ENCODE measurements at regions not wholly inside any gene's neighbourhood (a gene's known extent, or its start where the extent isn't known, plus 50 kb on each side); places are given as distances from the start of the nearest gene placed in this dataset.

GRCh38 chr18:47526147-47526546 lies 274.7 kb upstream of the SKOR2 start:
- Histone ChIP-seq H3K9me3 (ENCODE audit: low read depth) (no peaks in the 10 kb centered on the region), H3K4me3 (no peak overlapping the region), H3K9me2 (replicated peaks; ENCODE audit: insufficient read depth) (no peaks in the 10 kb centered on the region), H3K4me2 (no peak overlapping the region), H4K20me1 (ENCODE audit: insufficient read depth, poor library complexity, severe bottlenecking) (no peaks in the 10 kb centered on the region), H3K27ac (no peak overlapping the region), H2AFZ (no peak overlapping the region), H3K36me3 (replicated peaks; ENCODE audit: insufficient read depth, low read depth) (no peaks in the 10 kb centered on the region), H3K27me3 (no peaks in the 10 kb centered on the region), H3K79me2 (no peaks in the 10 kb centered on the region), H3K4me1 (ENCODE audit: insufficient read depth) (no peaks in the 10 kb centered on the region)
- no peak for DNase-seq (ENCODE audit: low spot score)
- 93% methylated on average over 24 of the region's 24 CpGs for WGBS (ENCODE audit: low lambda C conversion rate, missing lambda C conversion rate)
- TF ChIP-seq EZH2phosphoT487 (IDR thresholded peaks at IDR 0.05; ENCODE audit: low read depth, severe bottlenecking, unreplicated experiment) (no peak), EZH2 (IDR thresholded peaks at IDR 0.05; ENCODE audit: borderline replicate concordance) (no peak), CTCF (IDR thresholded peaks at IDR 0.05; ENCODE audit: poor library complexity) (no peak)

- Histone ChIP-seq H3K9me2 (replicated peaks; ENCODE audit: insufficient read depth) (no peaks in the 10 kb centered on the region), H3K9me3 (ENCODE audit: low read depth) (no peaks in the 10 kb centered on the region), H3K36me3 (replicated peaks; ENCODE audit: insufficient read depth, low read depth) (no peaks in the 10 kb centered on the region), H2AFZ (no peak overlapping the region), H3K27me3 (no peaks in the 10 kb centered on the region), H3K27ac (no peak overlapping the region), H3K79me2 (no peaks in the 10 kb centered on the region), H3K4me1 (ENCODE audit: insufficient read depth) (no peaks in the 10 kb centered on the region), H3K4me3 (no peak overlapping the region), H4K20me1 (ENCODE audit: insufficient read depth, poor library complexity, severe bottlenecking) (no peaks in the 10 kb centered on the region), H3K4me2 (no peak overlapping the region)
- no peak for DNase-seq (ENCODE audit: low spot score)
- 96% methylated on average over 2 of the region's 2 CpGs for WGBS (ENCODE audit: low lambda C conversion rate, missing lambda C conversion rate)
- no peak for TF ChIP-seq CTCF (IDR thresholded peaks at IDR 0.05; ENCODE audit: poor library complexity)
- no peak for TF ChIP-seq EZH2 (IDR thresholded peaks at IDR 0.05; ENCODE audit: borderline replicate concordance)
- TF ChIP-seq EZH2phosphoT487 (IDR thresholded peaks at IDR 0.05; ENCODE audit: low read depth, severe bottlenecking, unreplicated experiment): no peak
Observed at GRCh38 chr18:47522359-47522758, 270.9 kb upstream of the SKOR2 start.

GRCh38 chr18:47520263-47520662 lies 268.8 kb upstream of the SKOR2 start:
- no peaks in the 10 kb centered on the region for H3K27me3 ChIP-seq
- no peak overlapping the region for H2AFZ ChIP-seq
- H3K27ac ChIP-seq: no peak overlapping the region
- H3K4me2 ChIP-seq: no peak overlapping the region
- H4K20me1 ChIP-seq (ENCODE audit: insufficient read depth, poor library complexity, severe bottlenecking): no peaks in the 10 kb centered on the region
- H3K4me3 ChIP-seq: no peak overlapping the region
- H3K36me3 ChIP-seq (replicated peaks; ENCODE audit: insufficient read depth, low read depth): no peaks in the 10 kb centered on the region
- no peaks in the 10 kb centered on the region for H3K4me1 ChIP-seq (ENCODE audit: insufficient read depth)
- no peaks in the 10 kb centered on the region for H3K9me3 ChIP-seq (ENCODE audit: low read depth)
- TF ChIP-seq EZH2 (IDR thresholded peaks at IDR 0.05; ENCODE audit: borderline replicate concordance) (no peak), CTCF (IDR thresholded peaks at IDR 0.05; ENCODE audit: poor library complexity) (no peak), EZH2phosphoT487 (IDR thresholded peaks at IDR 0.05; ENCODE audit: low read depth, severe bottlenecking, unreplicated experiment) (no peak)
- H3K79me2 ChIP-seq: no peaks in the 10 kb centered on the region
- 85% methylated on average over 9 of the region's 9 CpGs for WGBS (ENCODE audit: low lambda C conversion rate, missing lambda C conversion rate)
- no peaks in the 10 kb centered on the region for H3K9me2 ChIP-seq (replicated peaks; ENCODE audit: insufficient read depth)
- DNase-seq (ENCODE audit: low spot score): no peak

GRCh38 chr18:47519706-47520105 lies 268.2 kb upstream of the SKOR2 start:
- no peaks in the 10 kb centered on the region for H3K27me3 ChIP-seq
- H4K20me1 ChIP-seq (ENCODE audit: insufficient read depth, poor library complexity, severe bottlenecking): no peaks in the 10 kb centered on the region
- DNase-seq (ENCODE audit: low spot score): no peak
- no peaks in the 10 kb centered on the region for H3K4me1 ChIP-seq (ENCODE audit: insufficient read depth)
- H3K9me2 ChIP-seq (replicated peaks; ENCODE audit: insufficient read depth): no peaks in the 10 kb centered on the region
- TF ChIP-seq EZH2phosphoT487 (IDR thresholded peaks at IDR 0.05; ENCODE audit: low read depth, severe bottlenecking, unreplicated experiment): no peak
- no peak for TF ChIP-seq CTCF (IDR thresholded peaks at IDR 0.05; ENCODE audit: poor library complexity)
- no peak for TF ChIP-seq EZH2 (IDR thresholded peaks at IDR 0.05; ENCODE audit: borderline replicate concordance)
- H3K9me3 ChIP-seq (ENCODE audit: low read depth): no peaks in the 10 kb centered on the region
- no peak overlapping the region for H3K27ac ChIP-seq
- H2AFZ ChIP-seq: no peak overlapping the region
- H3K36me3 ChIP-seq (replicated peaks; ENCODE audit: insufficient read depth, low read depth): no peaks in the 10 kb centered on the region
- H3K79me2 ChIP-seq: no peaks in the 10 kb centered on the region
- H3K4me2 ChIP-seq: no peak overlapping the region
- no peak overlapping the region for H3K4me3 ChIP-seq

All from hepatocyte (in vitro differentiated cells).